ENCODE measurements at regions not wholly inside any gene's neighbourhood (a gene's known extent, or its start where the extent isn't known, plus 50 kb on each side); places are given as distances from the start of the nearest gene placed in this dataset.

- no peak overlapping the region for H3K4me3 ChIP-seq (ENCODE audit: low read length)
- H3K4me1 ChIP-seq (ENCODE audit: control insufficient read depth, low read depth, low read length), result no peaks in the 10 kb centered on the region
- H3K27ac ChIP-seq (ENCODE audit: low read length), result no peak overlapping the region
- no peak overlapping the region for H3K9ac ChIP-seq (ENCODE audit: low read length)
- no peaks in the 10 kb centered on the region for H3K9me3 ChIP-seq (ENCODE audit: control insufficient read depth, low read depth, low read length)
- no peaks in the 10 kb centered on the region for H3K36me3 ChIP-seq (ENCODE audit: control insufficient read depth, low read depth, low read length)
- no peaks in the 10 kb centered on the region for H3K27me3 ChIP-seq (ENCODE audit: control insufficient read depth, insufficient read depth, low read length)
Observed at GRCh38 chr6:152858141-152858540, 107.5 kb downstream of the VIP start.

- H3K4me1 ChIP-seq (ENCODE audit: control insufficient read depth, low read depth, low read length), result no peaks in the 10 kb centered on the region
- H3K4me3 ChIP-seq (ENCODE audit: low read length), result no peak overlapping the region
- no peaks in the 10 kb centered on the region for H3K36me3 ChIP-seq (ENCODE audit: control insufficient read depth, low read depth, low read length)
- H3K9ac ChIP-seq (ENCODE audit: low read length), result no peak overlapping the region
- no peaks in the 10 kb centered on the region for H3K9me3 ChIP-seq (ENCODE audit: control insufficient read depth, low read depth, low read length)
- no peaks in the 10 kb centered on the region for H3K27me3 ChIP-seq (ENCODE audit: control insufficient read depth, insufficient read depth, low read length)
- H3K27ac ChIP-seq (ENCODE audit: low read length), result no peak overlapping the region
Observed at GRCh38 chr6:152859225-152859624, 108.6 kb downstream of the VIP start.

- Histone ChIP-seq H3K27ac (ENCODE audit: low read length) (no peak overlapping the region), H3K27me3 (ENCODE audit: control insufficient read depth, insufficient read depth, low read length) (no peaks in the 10 kb centered on the region), H3K9me3 (ENCODE audit: control insufficient read depth, low read depth, low read length) (no peaks in the 10 kb centered on the region), H3K9ac (ENCODE audit: low read length) (no peak overlapping the region), H3K4me3 (ENCODE audit: low read length) (no peak overlapping the region), H3K36me3 (ENCODE audit: control insufficient read depth, low read depth, low read length) (no peaks in the 10 kb centered on the region), H3K4me1 (ENCODE audit: control insufficient read depth, low read depth, low read length) (no peaks in the 10 kb centered on the region)
Observed at GRCh38 chr6:152863618-152864326, 113.2 kb downstream of the VIP start.

- Histone ChIP-seq H3K27me3 (ENCODE audit: control insufficient read depth, insufficient read depth, low read length) (no peaks in the 10 kb centered on the region), H3K9ac (ENCODE audit: low read length) (no peak overlapping the region), H3K9me3 (ENCODE audit: control insufficient read depth, low read depth, low read length) (no peaks in the 10 kb centered on the region), H3K36me3 (ENCODE audit: control insufficient read depth, low read depth, low read length) (no peaks in the 10 kb centered on the region), H3K4me3 (ENCODE audit: low read length) (no peak overlapping the region), H3K27ac (ENCODE audit: low read length) (no peak overlapping the region), H3K4me1 (ENCODE audit: control insufficient read depth, low read depth, low read length) (no peaks in the 10 kb centered on the region)
Observed at GRCh38 chr6:152874267-152874666, 108.6 kb downstream of the FBXO5 start.

- Histone ChIP-seq H3K9me3 (ENCODE audit: control insufficient read depth, low read depth, low read length) (no peaks in the 10 kb centered on the region), H3K27ac (ENCODE audit: low read length) (no peak overlapping the region), H3K9ac (ENCODE audit: low read length) (no peak overlapping the region), H3K36me3 (ENCODE audit: control insufficient read depth, low read depth, low read length) (no peaks in the 10 kb centered on the region), H3K4me3 (ENCODE audit: low read length) (no peak overlapping the region), H3K27me3 (ENCODE audit: control insufficient read depth, insufficient read depth, low read length) (no peaks in the 10 kb centered on the region), H3K4me1 (ENCODE audit: control insufficient read depth, low read depth, low read length) (no peaks in the 10 kb centered on the region)
Observed at GRCh38 chr6:152874846-152875568, 107.8 kb downstream of the FBXO5 start.

- Histone ChIP-seq H3K4me3 (ENCODE audit: low read length) (no peak overlapping the region), H3K4me1 (ENCODE audit: control insufficient read depth, low read depth, low read length) (no peaks in the 10 kb centered on the region), H3K27me3 (ENCODE audit: control insufficient read depth, insufficient read depth, low read length) (no peaks in the 10 kb centered on the region), H3K36me3 (ENCODE audit: control insufficient read depth, low read depth, low read length) (no peaks in the 10 kb centered on the region), H3K9me3 (ENCODE audit: control insufficient read depth, low read depth, low read length) (no peaks in the 10 kb centered on the region), H3K27ac (ENCODE audit: low read length) (no peak overlapping the region), H3K9ac (ENCODE audit: low read length) (no peak overlapping the region)
Observed at GRCh38 chr6:152879681-152880080, 103.2 kb downstream of the FBXO5 start.

GRCh38 chr6:152893187-152893586, 89.7 kb downstream of the FBXO5 start:
- Histone ChIP-seq H3K9ac (ENCODE audit: low read length) (no peak overlapping the region), H3K9me3 (ENCODE audit: control insufficient read depth, low read depth, low read length) (no peaks in the 10 kb centered on the region), H3K4me3 (ENCODE audit: low read length) (no peak overlapping the region), H3K27me3 (ENCODE audit: control insufficient read depth, insufficient read depth, low read length) (no peaks in the 10 kb centered on the region), H3K36me3 (ENCODE audit: control insufficient read depth, low read depth, low read length) (no peaks in the 10 kb centered on the region), H3K27ac (ENCODE audit: low read length) (no peak overlapping the region), H3K4me1 (ENCODE audit: control insufficient read depth, low read depth, low read length) (no peaks in the 10 kb centered on the region)

GRCh38 chr6:152896923-152897322, 85.9 kb downstream of the FBXO5 start:
- H3K27ac ChIP-seq (ENCODE audit: low read length), result no peak overlapping the region
- H3K9ac ChIP-seq (ENCODE audit: low read length), result no peak overlapping the region
- H3K4me1 ChIP-seq (ENCODE audit: control insufficient read depth, low read depth, low read length), result no peaks in the 10 kb centered on the region
- H3K36me3 ChIP-seq (ENCODE audit: control insufficient read depth, low read depth, low read length), result no peaks in the 10 kb centered on the region
- H3K27me3 ChIP-seq (ENCODE audit: control insufficient read depth, insufficient read depth, low read length), result no peaks in the 10 kb centered on the region
- H3K4me3 ChIP-seq (ENCODE audit: low read length), result no peak overlapping the region
- H3K9me3 ChIP-seq (ENCODE audit: control insufficient read depth, low read depth, low read length), result no peaks in the 10 kb centered on the region

- peaks cover 8% of the 10 kb centered on the region for H3K27me3 ChIP-seq (ENCODE audit: control insufficient read depth, insufficient read depth, low read length)
Observed at GRCh38 chr6:152897807-152898399, 84.9 kb downstream of the FBXO5 start.

GRCh38 chr6:152904678-152905077, 78.2 kb downstream of the FBXO5 start:
- Histone ChIP-seq H3K27me3 (ENCODE audit: control insufficient read depth, insufficient read depth, low read length) (peaks cover 52% of the 10 kb centered on the region), H3K27ac (ENCODE audit: low read length) (no peak overlapping the region), H3K36me3 (ENCODE audit: control insufficient read depth, low read depth, low read length) (no peaks in the 10 kb centered on the region), H3K9ac (ENCODE audit: low read length) (no peak overlapping the region), H3K4me1 (ENCODE audit: control insufficient read depth, low read depth, low read length) (peaks cover 19% of the 10 kb centered on the region), H3K4me3 (ENCODE audit: low read length) (no peak overlapping the region), H3K9me3 (ENCODE audit: control insufficient read depth, low read depth, low read length) (no peaks in the 10 kb centered on the region)

More at GRCh38 chr6:152897807-152898399, 84.9 kb downstream of the FBXO5 start:
- no peak overlapping the region for H3K27ac ChIP-seq (ENCODE audit: low read length)
- no peaks in the 10 kb centered on the region for H3K4me1 ChIP-seq (ENCODE audit: control insufficient read depth, low read depth, low read length)
- no peaks in the 10 kb centered on the region for H3K36me3 ChIP-seq (ENCODE audit: control insufficient read depth, low read depth, low read length)
- H3K9ac ChIP-seq (ENCODE audit: low read length), result no peak overlapping the region
- no peaks in the 10 kb centered on the region for H3K9me3 ChIP-seq (ENCODE audit: control insufficient read depth, low read depth, low read length)
- no peak overlapping the region for H3K4me3 ChIP-seq (ENCODE audit: low read length)

GRCh38 chr6:152905551-152906299, 77.1 kb downstream of the FBXO5 start:
- Histone ChIP-seq H3K36me3 (ENCODE audit: control insufficient read depth, low read depth, low read length) (no peaks in the 10 kb centered on the region), H3K9ac (ENCODE audit: low read length) (no peak overlapping the region), H3K4me1 (ENCODE audit: control insufficient read depth, low read depth, low read length) (peaks cover 19% of the 10 kb centered on the region), H3K4me3 (ENCODE audit: low read length) (no peak overlapping the region), H3K27me3 (ENCODE audit: control insufficient read depth, insufficient read depth, low read length) (peaks cover 52% of the 10 kb centered on the region), H3K27ac (ENCODE audit: low read length) (no peak overlapping the region), H3K9me3 (ENCODE audit: control insufficient read depth, low read depth, low read length) (no peaks in the 10 kb centered on the region)
